Coronary artery (tissue), 2 donors: ENCODE measurements at regions not wholly inside any gene's neighbourhood (a gene's known extent, or its start where the extent isn't known, plus 50 kb on each side); places are given as distances from the start of the nearest gene placed in this dataset.

Experiments used
- DNase-seq: peaks from one replicate; pipeline ENCODE4 v3.0.0-alpha.2; 2017; ENCODE audit warnings: low spot score
- H3K27ac ChIP-seq, 2 donors: fragments of 200-600 bp; sonication (generic); one replicate each; pipeline ENCODE4 v1.5.1; 2016 to 2019
- H3K4me3 ChIP-seq: fragments of 200-600 bp; sonication (generic); 2 replicates; pipeline ENCODE4 v1.5.1; 2016; ENCODE audit warnings: mild to moderate bottlenecking, moderate library complexity
- TF ChIP-seq, protein P1 (sequence below): fragments of 200-600 bp; sonication (generic); IDR thresholded peaks from one replicate; pipeline ENCODE4 v1.5.1; 2019; ENCODE audit warnings: antibody characterized with exemption

- no peak overlapping the region for H3K27ac ChIP-seq
- no peak overlapping the region for H3K4me3 ChIP-seq
- no peak for DNase-seq
- TF ChIP-seq, protein P1, sequence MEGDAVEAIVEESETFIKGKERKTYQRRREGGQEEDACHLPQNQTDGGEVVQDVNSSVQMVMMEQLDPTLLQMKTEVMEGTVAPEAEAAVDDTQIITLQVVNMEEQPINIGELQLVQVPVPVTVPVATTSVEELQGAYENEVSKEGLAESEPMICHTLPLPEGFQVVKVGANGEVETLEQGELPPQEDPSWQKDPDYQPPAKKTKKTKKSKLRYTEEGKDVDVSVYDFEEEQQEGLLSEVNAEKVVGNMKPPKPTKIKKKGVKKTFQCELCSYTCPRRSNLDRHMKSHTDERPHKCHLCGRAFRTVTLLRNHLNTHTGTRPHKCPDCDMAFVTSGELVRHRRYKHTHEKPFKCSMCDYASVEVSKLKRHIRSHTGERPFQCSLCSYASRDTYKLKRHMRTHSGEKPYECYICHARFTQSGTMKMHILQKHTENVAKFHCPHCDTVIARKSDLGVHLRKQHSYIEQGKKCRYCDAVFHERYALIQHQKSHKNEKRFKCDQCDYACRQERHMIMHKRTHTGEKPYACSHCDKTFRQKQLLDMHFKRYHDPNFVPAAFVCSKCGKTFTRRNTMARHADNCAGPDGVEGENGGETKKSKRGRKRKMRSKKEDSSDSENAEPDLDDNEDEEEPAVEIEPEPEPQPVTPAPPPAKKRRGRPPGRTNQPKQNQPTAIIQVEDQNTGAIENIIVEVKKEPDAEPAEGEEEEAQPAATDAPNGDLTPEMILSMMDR, result no peak
These were observed 239.6 kb downstream of the UTP18 start for GRCh38 chr17:51499897-51500296.

DNA sequence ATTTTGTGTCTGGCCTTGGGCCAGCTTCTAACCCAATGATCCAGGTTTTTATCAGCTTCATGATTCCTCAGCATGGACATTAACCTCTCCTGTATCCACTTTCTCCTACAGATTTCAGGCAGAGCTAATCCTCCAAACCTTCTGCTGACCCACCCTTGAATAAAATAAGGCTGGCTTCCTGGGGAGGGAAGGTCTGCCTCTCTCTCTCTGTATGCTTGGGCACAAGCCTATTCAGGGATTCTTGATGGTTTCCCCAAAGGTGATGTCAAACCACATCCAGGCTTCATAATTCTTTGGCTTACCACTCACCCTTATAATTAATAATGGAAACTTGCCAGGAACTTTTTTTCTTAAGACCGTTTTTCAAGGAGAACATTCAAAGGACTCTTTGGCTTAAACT lies 240.1 kb downstream of the UTP18 start:
- no peak overlapping the region for H3K27ac ChIP-seq
- no peak overlapping the region for H3K4me3 ChIP-seq
- DNase-seq, result no peak
- TF ChIP-seq, protein P1, result no peak

DNA sequence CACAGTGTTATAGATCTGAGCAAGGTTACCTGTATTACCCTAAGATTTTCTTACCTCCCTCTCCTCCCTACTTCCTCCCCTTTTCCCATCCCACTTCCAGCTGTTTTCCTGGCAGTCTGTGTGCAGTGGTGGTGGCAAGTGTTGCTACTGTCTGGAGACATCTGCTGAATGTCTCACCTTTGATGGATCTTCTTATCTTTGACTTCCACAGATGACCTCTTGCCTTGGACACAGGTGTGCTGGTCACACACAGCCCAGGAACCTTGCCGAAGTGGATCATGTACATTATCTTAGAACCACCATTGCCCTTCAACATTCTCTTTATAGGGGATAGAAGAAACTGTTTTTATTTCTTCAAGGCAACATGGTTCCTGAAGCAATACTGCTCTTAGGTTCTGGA lies 245.1 kb downstream of the UTP18 start:
- no peak for DNase-seq
- Histone ChIP-seq H3K27ac (no peak overlapping the region), H3K4me3 (no peak overlapping the region)
- TF ChIP-seq, protein P1, result no peak

- DNase-seq, result no peak
- Histone ChIP-seq H3K4me3 (no peak overlapping the region), H3K27ac (no peak overlapping the region)
- TF ChIP-seq, protein P1, result no peak
These were observed 247.1 kb downstream of the UTP18 start for GRCh38 chr17:51507444-51507843.

- H3K27ac ChIP-seq, result no peak overlapping the region
These were observed 247.7 kb downstream of the UTP18 start for GRCh38 chr17:51508048-51508447.

GRCh38 chr17:51510940-51511339 lies 250.6 kb downstream of the UTP18 start:
- Histone ChIP-seq H3K4me3 (no peak overlapping the region), H3K27ac (no peak overlapping the region)
- DNase-seq, result no peak
- TF ChIP-seq, protein P1, result no peak

More at GRCh38 chr17:51508048-51508447, 247.7 kb downstream of the UTP18 start:
- DNase-seq, result no peak
- TF ChIP-seq, protein P1, result no peak
- H3K4me3 ChIP-seq, result no peak overlapping the region

GRCh38 chr17:51512220-51512907 lies 252.0 kb downstream of the UTP18 start:
- TF ChIP-seq, protein P1, result no peak
- DNase-seq, result no peak
- Histone ChIP-seq H3K4me3 (no peak overlapping the region), H3K27ac (no peak overlapping the region)
